MM.1S (cell line): ENCODE measurements at regions not wholly inside any gene's neighbourhood (a gene's known extent, or its start where the extent isn't known, plus 50 kb on each side); places are given as distances from the start of the nearest gene placed in this dataset.

Experiments
- CTCF ChIP-seq: fragments of 300-600 bp; sonication (generic); IDR thresholded peaks from 2 replicates; pipeline ENCODE4 v1.5.1; 2016; ENCODE audit warnings: antibody characterized with exemption, low read length, mixed read lengths
- EZH2 ChIP-seq: fragments of 300-600 bp; sonication (generic); optimal IDR thresholded peaks from 2 replicates; pipeline ENCODE3; 2017; ENCODE audit warnings: low read depth, mild to moderate bottlenecking, antibody characterized with exemption, low read length, mixed read lengths
- EZH2phosphoT487 ChIP-seq: fragments of 300-600 bp; sonication (generic); IDR thresholded peaks from 2 replicates; pipeline ENCODE4 v1.6.1; 2018; ENCODE audit warnings: antibody characterized with exemption, low read length

GRCh38 chr5:3282841-3283240 lies 312.8 kb upstream of the IRX1 start:
- TF ChIP-seq CTCF: no peak
- TF ChIP-seq EZH2: no peak
- no peak for TF ChIP-seq EZH2phosphoT487
